Keratinocyte (primary cell): ENCODE measurements at regions not wholly inside any gene's neighbourhood (a gene's known extent, or its start where the extent isn't known, plus 50 kb on each side); places are given as distances from the start of the nearest gene placed in this dataset.

Experiments
- DNase-seq: peaks from one replicate; pipeline ENCODE4 v3.0.0-alpha.2; 2011; ENCODE audit warnings: low read depth, missing footprints, low spot score
- FAIRE-seq: peaks from 2 replicates; lab custom pipeline; 2011; peaks lifted over from hg19 to GRCh38; lab: Jason Lieb, UNC
- H2AFZ ChIP-seq: 2 replicates; pipeline ENCODE4 v1.6.0; 2012; ENCODE audit warnings: low read length, control low read depth, inconsistent platforms; ENCODE audit not compliant: control insufficient read depth
- H3K27ac ChIP-seq: 2 replicates; pipeline ENCODE4 v1.5.1; 2011; ENCODE audit warnings: low read length; ENCODE audit not compliant: control insufficient read depth, insufficient read depth
- H3K27me3 ChIP-seq: 3 replicates; pipeline ENCODE4 v1.6.0; 2011; ENCODE audit warnings: low read length; ENCODE audit not compliant: control insufficient read depth, insufficient read depth; ENCODE audit errors: extremely low read depth
- H3K36me3 ChIP-seq, 2 experiments: 2 replicates in 1 of 2; 3 replicates in 1 of 2; pipeline ENCODE4 v1.5.1; 2011; ENCODE audit warnings: low read length in 2 of 2, mild to moderate bottlenecking in 1 of 2; ENCODE audit not compliant: control insufficient read depth in 2 of 2, insufficient read depth in 2 of 2; ENCODE audit errors: extremely low read depth in 1 of 2
- H3K4me1 ChIP-seq: 3 replicates; pipeline ENCODE4 v1.5.1; 2011; ENCODE audit warnings: low read length; ENCODE audit not compliant: control insufficient read depth, insufficient read depth; ENCODE audit errors: extremely low read depth
- H3K4me2 ChIP-seq: 3 replicates; pipeline ENCODE4 v1.6.0; 2011; ENCODE audit warnings: low read depth, low read length; ENCODE audit not compliant: control insufficient read depth, insufficient read depth; ENCODE audit errors: extremely low read depth
- H3K4me3 ChIP-seq, 3 experiments: fragments of 200-600 bp in 1 of 3; sonication (generic) in 1 of 3; 2 replicates in 2 of 3; 3 replicates in 1 of 3; pipeline ENCODE4 v1.5.1; 2011 to 2016; ENCODE audit warnings: low read length in 3 of 3, mild to moderate bottlenecking in 3 of 3, control low read depth in 2 of 3, inconsistent platforms in 1 of 3, low read depth in 1 of 3, mixed read lengths in 1 of 3, mixed run types in 1 of 3, moderate library complexity in 1 of 3; ENCODE audit not compliant: control insufficient read depth in 2 of 3, insufficient read depth in 2 of 3; ENCODE audit errors: extremely low read depth in 1 of 3
- H3K79me2 ChIP-seq: 2 replicates; pipeline ENCODE4 v1.6.0; 2012; ENCODE audit warnings: low read length; ENCODE audit not compliant: control insufficient read depth, insufficient read depth
- H3K9ac ChIP-seq: 3 replicates; pipeline ENCODE4 v1.6.0; 2011; ENCODE audit warnings: low read length; ENCODE audit not compliant: control insufficient read depth, insufficient read depth; ENCODE audit errors: extremely low read depth
- H3K9me1 ChIP-seq: 3 replicates; pipeline ENCODE4 v1.6.0; 2011; ENCODE audit warnings: low read length; ENCODE audit not compliant: control insufficient read depth, insufficient read depth; ENCODE audit errors: extremely low read depth
- H3K9me3 ChIP-seq: 2 replicates; pipeline ENCODE4 v1.5.1; 2012; ENCODE audit warnings: low read depth, low read length; ENCODE audit not compliant: control insufficient read depth
- H4K20me1 ChIP-seq: 3 replicates; pipeline ENCODE4 v1.6.0; 2011; ENCODE audit warnings: low read length; ENCODE audit not compliant: control insufficient read depth, insufficient read depth; ENCODE audit errors: extremely low read depth
- EZH2 ChIP-seq: IDR thresholded peaks from one replicate; pipeline ENCODE4 v1.6.1; 2012; ENCODE audit warnings: inconsistent platforms, mild to moderate bottlenecking, low read length, moderate library complexity
- dilution Hi-C: fragments of 300-500 bp; cut with MboI; formaldehyde crosslinking; loops from one replicate; pipeline ENCODE4 v1.7.0; 2020; ENCODE audit warnings: low sequenced_read_pairs; ENCODE audit not compliant: extremely low pct_ligation_motif_present
- TF ChIP-seq, protein P1 (sequence below), 3 experiments: IDR thresholded peaks in 1 of 3; conservative IDR thresholded peaks in 1 of 3; optimal IDR thresholded peaks in 1 of 3; 2 replicates in 2 of 3; 3 replicates in 1 of 3; pipeline versions ENCODE3 to v1.5.1; 2011; ENCODE audit warnings: low read length in 3 of 3, mild to moderate bottlenecking in 3 of 3, moderate library complexity in 2 of 3, control low read depth in 1 of 3, inconsistent platforms in 1 of 3; ENCODE audit not compliant: insufficient read depth in 2 of 3; ENCODE audit errors: extremely low read depth in 1 of 3

DNA sequence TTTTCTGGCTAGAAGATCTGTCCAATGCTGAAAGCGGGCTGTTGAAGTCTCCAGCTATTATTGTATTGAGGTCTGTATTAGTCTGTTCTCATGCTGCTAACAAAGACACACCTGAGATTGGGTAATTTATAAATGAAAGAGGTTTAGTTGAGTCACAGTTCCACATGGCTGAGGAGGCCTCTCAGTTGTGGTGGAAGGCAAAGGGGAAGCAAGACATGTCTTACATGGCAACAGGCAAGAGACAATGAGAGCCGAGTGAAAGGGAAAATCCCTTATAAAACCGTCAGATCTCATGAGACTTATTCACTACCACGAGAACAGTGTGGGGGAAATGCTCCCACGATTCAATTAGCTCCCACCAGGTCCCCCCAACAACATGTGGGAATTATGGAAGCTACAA lies 980.4 kb downstream of the SLITRK5 start:
- H3K9me1 ChIP-seq, result no peaks in the 10 kb centered on the region
- DNase-seq, result no peak
- H3K36me3 ChIP-seq, result no peaks in the 10 kb centered on the region
- H3K9ac ChIP-seq, result no peak overlapping the region
- H3K4me2 ChIP-seq, result no peak overlapping the region
- no peak overlapping the region for H3K27ac ChIP-seq
- H2AFZ ChIP-seq, result no peak overlapping the region
- FAIRE-seq, result no peak
- H3K27me3 ChIP-seq, result no peaks in the 10 kb centered on the region
- no peak for TF ChIP-seq EZH2
- TF ChIP-seq, protein P1, sequence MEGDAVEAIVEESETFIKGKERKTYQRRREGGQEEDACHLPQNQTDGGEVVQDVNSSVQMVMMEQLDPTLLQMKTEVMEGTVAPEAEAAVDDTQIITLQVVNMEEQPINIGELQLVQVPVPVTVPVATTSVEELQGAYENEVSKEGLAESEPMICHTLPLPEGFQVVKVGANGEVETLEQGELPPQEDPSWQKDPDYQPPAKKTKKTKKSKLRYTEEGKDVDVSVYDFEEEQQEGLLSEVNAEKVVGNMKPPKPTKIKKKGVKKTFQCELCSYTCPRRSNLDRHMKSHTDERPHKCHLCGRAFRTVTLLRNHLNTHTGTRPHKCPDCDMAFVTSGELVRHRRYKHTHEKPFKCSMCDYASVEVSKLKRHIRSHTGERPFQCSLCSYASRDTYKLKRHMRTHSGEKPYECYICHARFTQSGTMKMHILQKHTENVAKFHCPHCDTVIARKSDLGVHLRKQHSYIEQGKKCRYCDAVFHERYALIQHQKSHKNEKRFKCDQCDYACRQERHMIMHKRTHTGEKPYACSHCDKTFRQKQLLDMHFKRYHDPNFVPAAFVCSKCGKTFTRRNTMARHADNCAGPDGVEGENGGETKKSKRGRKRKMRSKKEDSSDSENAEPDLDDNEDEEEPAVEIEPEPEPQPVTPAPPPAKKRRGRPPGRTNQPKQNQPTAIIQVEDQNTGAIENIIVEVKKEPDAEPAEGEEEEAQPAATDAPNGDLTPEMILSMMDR (optimal IDR thresholded peaks at IDR 0.05 in 1 of 3, IDR thresholded peaks at IDR 0.05 in 1 of 3, conservative IDR thresholded peaks at IDR 0.05 in 1 of 3; ENCODE audit: extremely low read depth in 1 of 3, insufficient read depth in 2 of 3, low read length in 3 of 3), result no peak
- H3K9me3 ChIP-seq, result no peaks in the 10 kb centered on the region
- H3K79me2 ChIP-seq, result no peaks in the 10 kb centered on the region
- dilution Hi-C loops, result no loop called here
- no peaks in the 10 kb centered on the region for H3K4me1 ChIP-seq
- H3K4me3 ChIP-seq, result no peak overlapping the region
- H4K20me1 ChIP-seq, result no peaks in the 10 kb centered on the region

- H3K4me2 ChIP-seq, result no peak overlapping the region
- no peak overlapping the region for H3K9ac ChIP-seq
- no peaks in the 10 kb centered on the region for H4K20me1 ChIP-seq
- no peak overlapping the region for H2AFZ ChIP-seq
- FAIRE-seq, result no peak
- H3K79me2 ChIP-seq, result no peaks in the 10 kb centered on the region
- no peaks in the 10 kb centered on the region for H3K27me3 ChIP-seq
- dilution Hi-C loops, result no loop called here
- no peak overlapping the region for H3K4me3 ChIP-seq
- H3K27ac ChIP-seq, result no peak overlapping the region
- no peak for DNase-seq
- H3K36me3 ChIP-seq, result no peaks in the 10 kb centered on the region
- no peaks in the 10 kb centered on the region for H3K9me1 ChIP-seq
- no peaks in the 10 kb centered on the region for H3K4me1 ChIP-seq
- TF ChIP-seq, protein P1 (optimal IDR thresholded peaks at IDR 0.05 in 1 of 3, IDR thresholded peaks at IDR 0.05 in 1 of 3, conservative IDR thresholded peaks at IDR 0.05 in 1 of 3; ENCODE audit: extremely low read depth in 1 of 3, insufficient read depth in 2 of 3, low read length in 3 of 3), result no peak
- TF ChIP-seq EZH2, result no peak
- H3K9me3 ChIP-seq, result no peaks in the 10 kb centered on the region
Observed at GRCh38 chr13:88656751-88657150, 985.6 kb downstream of the SLITRK5 start.
